GM10266 (cell line): ENCODE measurements at regions not wholly inside any gene's neighbourhood (a gene's known extent, or its start where the extent isn't known, plus 50 kb on each side); places are given as distances from the start of the nearest gene placed in this dataset.

Source experiments
- DNase-seq: peaks from one replicate; pipeline ENCODE4 v3.0.0; 2012; ENCODE audit errors: extremely low spot score
- TF ChIP-seq, protein P1 (sequence below): IDR thresholded peaks from 2 replicates; pipeline ENCODE4 v1.5.1; 2012; ENCODE audit warnings: mild to moderate bottlenecking, low read depth; ENCODE audit not compliant: control insufficient read depth, insufficient read depth; ENCODE audit errors: missing control alignments

DNA sequence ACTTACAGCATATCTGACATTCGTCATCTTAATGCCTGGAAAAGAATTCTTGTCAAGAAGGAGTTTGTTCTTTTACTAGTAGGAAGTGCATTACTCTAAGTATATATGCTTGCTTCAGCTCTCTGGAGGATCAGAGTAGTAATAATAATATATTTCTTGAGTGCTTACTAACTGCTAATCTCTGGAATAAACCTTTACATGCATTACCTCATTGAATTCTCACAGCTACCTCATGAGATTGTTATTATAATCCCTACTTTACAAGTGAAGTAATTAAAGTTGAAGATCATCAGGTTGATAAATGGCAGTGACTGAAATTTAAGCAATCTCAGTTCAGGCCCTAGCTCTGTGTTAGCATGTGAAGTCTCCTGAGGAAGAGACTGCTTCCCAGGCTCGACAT is 115.0 kb upstream of the PDE5A start:
- TF ChIP-seq, protein P1, sequence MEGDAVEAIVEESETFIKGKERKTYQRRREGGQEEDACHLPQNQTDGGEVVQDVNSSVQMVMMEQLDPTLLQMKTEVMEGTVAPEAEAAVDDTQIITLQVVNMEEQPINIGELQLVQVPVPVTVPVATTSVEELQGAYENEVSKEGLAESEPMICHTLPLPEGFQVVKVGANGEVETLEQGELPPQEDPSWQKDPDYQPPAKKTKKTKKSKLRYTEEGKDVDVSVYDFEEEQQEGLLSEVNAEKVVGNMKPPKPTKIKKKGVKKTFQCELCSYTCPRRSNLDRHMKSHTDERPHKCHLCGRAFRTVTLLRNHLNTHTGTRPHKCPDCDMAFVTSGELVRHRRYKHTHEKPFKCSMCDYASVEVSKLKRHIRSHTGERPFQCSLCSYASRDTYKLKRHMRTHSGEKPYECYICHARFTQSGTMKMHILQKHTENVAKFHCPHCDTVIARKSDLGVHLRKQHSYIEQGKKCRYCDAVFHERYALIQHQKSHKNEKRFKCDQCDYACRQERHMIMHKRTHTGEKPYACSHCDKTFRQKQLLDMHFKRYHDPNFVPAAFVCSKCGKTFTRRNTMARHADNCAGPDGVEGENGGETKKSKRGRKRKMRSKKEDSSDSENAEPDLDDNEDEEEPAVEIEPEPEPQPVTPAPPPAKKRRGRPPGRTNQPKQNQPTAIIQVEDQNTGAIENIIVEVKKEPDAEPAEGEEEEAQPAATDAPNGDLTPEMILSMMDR, result no peak

DNA sequence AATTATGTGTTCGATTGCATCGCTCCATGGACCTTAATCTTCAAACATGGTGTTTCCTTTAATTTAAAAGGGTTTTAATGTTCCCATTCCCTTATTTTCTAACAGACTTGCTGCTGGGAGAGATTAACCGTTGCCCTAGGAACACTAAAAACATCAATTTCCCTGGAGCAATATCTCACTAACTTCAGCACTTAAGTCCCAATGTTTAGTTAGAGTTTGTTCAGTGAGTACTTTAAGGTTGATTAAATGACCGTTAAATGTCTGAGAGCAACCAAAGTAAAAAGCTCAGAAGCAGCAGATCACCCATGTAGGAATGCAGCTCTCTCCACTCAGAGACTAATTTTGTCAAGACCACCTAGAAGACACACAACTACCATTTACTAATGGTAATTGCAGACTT is 111.2 kb upstream of the PDE5A start:
- DNase-seq, result no peak
- TF ChIP-seq, protein P1, result no peak

More for the DNA sequence above, 115.0 kb upstream of the PDE5A start:
- DNase-seq, result no peak

DNA sequence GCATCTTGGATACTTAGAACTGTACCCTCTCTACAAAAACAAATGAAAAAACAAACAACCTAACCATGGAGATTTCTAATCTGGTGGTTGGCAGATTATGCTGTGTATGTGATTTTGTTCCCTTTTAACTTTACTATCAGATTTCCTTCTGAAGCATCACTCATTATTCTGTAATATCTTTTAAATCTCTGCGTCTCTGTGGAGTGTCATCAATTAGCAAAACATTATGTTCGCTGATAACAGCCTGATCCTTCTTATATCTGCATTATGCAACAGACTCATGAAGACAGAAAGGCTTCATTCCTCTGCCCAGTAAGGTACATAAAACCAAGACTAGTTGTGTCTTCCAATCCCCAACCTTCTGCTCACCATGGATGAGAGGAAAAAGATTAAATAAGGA is 110.3 kb upstream of the PDE5A start:
- DNase-seq, result no peak
- TF ChIP-seq, protein P1, result no peak

DNA sequence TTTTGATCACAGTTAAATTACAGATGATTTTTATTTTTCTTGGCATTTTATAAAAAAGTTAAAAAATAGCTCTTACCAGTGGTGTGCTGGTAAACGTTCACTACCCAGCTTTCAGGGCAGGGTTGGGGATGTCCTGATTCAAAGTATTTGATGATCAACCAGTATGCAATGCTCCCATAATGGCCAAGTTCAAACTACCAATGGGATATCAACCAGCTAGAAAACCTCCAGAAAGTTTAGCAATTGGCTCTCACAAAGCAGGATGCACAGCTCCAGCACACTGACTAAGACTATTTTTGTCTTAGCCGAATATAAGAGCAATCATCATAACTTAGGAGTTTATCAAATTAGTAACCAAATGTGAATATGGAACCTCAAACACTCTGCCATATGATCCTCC is 108.0 kb upstream of the PDE5A start:
- TF ChIP-seq, protein P1, result no peak
- DNase-seq, result no peak

- no peak for DNase-seq
- TF ChIP-seq, protein P1, result no peak
These were observed 106.6 kb upstream of the PDE5A start for GRCh38 chr4:119735165-119735651.

GRCh38 chr4:119733431-119733830 is 104.8 kb upstream of the PDE5A start:
- TF ChIP-seq, protein P1, result no peak
- DNase-seq, result no peak

- DNase-seq, result no peak
- TF ChIP-seq, protein P1, result no peak
These were observed 103.2 kb upstream of the PDE5A start for GRCh38 chr4:119731778-119732177.
